GM12872 (cell line): ENCODE measurements at regions not wholly inside any gene's neighbourhood (a gene's known extent, or its start where the extent isn't known, plus 50 kb on each side); places are given as distances from the start of the nearest gene placed in this dataset.

Source experiments
- CTCF ChIP-seq: IDR thresholded peaks from 3 replicates; pipeline ENCODE4 v1.5.1; 2011; ENCODE audit warnings: low read depth, mild to moderate bottlenecking, low read length, moderate library complexity; ENCODE audit not compliant: insufficient read depth

- TF ChIP-seq CTCF, result no peak
Observed at GRCh38 chr3:164393171-164393570, 685.1 kb downstream of the SI start.

- 0 out of 3 replicates have a peak, but pooled peaks have one; percentile 9 for TF ChIP-seq CTCF
Observed at GRCh38 chr3:164390046-164390445, 688.2 kb downstream of the SI start.

GRCh38 chr3:164387236-164387635, 691.1 kb downstream of the SI start:
- no peak for TF ChIP-seq CTCF

GRCh38 chr3:164380156-164380555, 698.1 kb downstream of the SI start:
- no peak for TF ChIP-seq CTCF

- no peak for TF ChIP-seq CTCF
Observed at GRCh38 chr3:164377466-164377865, 700.8 kb downstream of the SI start.

- no peak for TF ChIP-seq CTCF
Observed at GRCh38 chr3:164375995-164376394, 702.3 kb downstream of the SI start.

GRCh38 chr3:164375538-164375937, 702.8 kb downstream of the SI start:
- no peak for TF ChIP-seq CTCF

- no peak for TF ChIP-seq CTCF
Observed at GRCh38 chr3:164371681-164372080, 706.6 kb downstream of the SI start.
